ENCODE measurements at regions not wholly inside any gene's neighbourhood (a gene's known extent, or its start where the extent isn't known, plus 50 kb on each side); places are given as distances from the start of the nearest gene placed in this dataset.
"Not testable (repeated sequence)": the region's sequence is repeated elsewhere in the genome, so short reads cannot be mapped to it uniquely, and the experiment has no call there.

DNA sequence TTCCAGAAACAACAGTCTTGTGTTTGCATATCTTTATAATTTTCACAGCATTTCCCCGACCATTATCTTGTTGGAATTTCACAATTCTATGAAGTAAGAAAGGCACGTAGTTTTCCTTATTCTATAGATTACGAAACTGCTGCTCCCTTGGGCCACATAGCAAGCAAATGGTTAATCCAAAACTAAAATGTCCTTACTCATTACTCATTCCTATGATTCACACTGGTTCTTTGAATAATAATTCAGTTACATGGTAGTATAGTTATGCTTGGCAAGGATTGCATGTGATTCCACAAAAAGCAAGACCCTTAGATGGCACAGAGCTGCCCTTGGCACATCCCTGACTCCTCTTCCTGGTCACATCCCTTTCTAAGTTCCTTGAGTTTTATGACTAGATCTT is 51.2 kb downstream of the OR13H1 start:
- no peak for DNase-seq

DNA sequence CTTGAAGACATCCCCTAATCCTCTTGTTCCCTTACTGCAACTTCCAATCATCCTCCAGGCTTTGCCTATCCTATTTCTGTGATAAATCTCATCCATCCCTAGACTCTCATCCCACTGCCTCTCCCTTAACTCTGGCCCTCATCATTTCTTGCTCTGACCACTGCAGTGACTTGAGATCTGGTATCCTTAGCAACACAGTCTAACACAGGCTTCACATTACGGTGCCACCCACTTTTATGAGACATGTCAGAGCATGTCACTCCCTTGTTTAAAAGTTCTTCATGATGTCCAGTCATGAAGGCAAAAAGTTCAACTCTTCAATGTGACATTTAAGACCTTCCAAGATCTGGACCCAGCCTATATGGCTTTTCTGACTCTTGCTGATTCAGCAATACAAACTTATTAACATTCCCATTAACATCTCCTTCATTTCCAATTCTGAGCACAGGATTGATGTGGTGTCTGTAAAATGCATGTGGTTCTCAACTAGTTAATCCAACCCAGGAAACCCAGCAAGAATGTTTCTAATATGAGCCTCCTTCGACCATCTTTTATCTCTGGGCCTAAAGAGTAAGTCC is 64.0 kb downstream of the OR13H1 start:
- DNase-seq, result no peak

DNA sequence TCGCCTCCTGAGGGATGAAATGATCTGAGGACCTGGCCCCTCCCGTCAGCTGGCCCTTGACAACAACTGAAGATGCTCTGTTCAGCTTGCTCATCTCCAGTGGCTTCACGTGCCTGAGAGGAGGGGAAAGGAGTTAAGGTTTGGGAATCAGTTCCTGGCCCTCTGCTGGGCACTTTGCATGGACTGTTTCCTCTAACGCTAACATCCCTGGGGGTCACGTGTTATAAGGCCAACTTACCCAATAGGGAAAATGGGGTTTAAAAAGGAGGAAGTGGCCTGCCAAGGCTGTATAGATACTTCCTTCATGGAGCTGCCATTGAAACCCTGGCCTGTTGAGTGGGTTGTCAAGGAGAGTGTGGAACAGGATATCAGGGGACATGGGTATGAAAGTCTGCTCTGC is 65.6 kb downstream of the OR13H1 start:
- no peak for DNase-seq

DNA sequence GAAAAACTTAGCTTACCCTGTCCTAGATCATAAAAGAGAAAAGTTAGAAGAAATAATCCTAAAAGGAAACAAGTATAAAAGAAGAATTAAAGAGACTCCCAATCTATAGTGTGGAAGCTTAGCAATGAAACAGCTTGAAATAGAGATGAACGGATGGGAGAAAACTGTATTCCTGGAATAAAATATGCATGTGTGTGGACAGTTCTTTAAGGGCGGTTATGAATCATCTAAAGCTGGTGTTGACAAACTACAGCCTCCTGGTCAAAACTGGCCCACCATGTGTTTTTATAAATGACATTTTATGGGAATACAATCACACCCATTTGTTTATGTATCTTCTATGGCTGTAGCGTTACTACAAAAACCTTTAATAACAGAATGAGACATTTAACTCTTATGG is 69.4 kb downstream of the OR13H1 start:
- DNase-seq, result no peak

DNA sequence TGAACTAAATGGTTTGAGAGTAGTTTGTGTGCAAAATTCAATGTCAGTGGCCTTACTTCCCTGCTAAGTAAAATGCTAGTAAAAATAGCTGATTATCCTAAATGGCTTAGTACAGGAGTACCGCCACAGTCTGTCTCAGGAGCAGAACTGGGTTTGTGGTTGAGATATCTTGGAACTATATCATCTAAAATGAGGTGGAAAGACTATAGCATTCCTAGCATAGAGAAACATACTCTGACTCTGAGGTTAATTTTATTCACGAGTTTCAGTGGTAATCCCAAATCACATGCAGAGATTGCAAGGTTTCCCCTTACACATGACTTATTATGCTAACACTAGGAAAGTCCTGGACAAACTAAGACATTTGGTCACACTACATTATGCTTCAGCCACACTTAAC is 70.4 kb downstream of the OR13H1 start:
- no peak for DNase-seq

DNA sequence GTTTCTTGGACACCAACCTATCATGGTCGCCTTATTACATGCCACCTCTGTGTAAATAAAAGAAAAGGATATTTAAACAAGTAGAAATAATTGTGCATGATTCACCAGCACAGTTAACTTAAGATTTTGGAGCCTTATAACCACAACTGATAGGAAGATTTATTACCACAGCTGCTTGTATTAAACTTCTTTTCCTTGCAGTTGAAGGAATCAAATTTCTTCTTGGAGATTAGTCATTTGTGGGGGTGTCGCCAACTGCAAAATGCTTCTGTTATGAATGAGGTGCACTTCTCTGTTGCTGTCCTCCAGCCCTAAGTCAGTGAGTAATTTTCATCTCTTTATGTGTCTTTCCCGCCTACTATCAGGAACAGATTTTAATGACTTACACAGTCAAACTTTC is 73.3 kb downstream of the OR13H1 start:
- no peak for DNase-seq

DNA sequence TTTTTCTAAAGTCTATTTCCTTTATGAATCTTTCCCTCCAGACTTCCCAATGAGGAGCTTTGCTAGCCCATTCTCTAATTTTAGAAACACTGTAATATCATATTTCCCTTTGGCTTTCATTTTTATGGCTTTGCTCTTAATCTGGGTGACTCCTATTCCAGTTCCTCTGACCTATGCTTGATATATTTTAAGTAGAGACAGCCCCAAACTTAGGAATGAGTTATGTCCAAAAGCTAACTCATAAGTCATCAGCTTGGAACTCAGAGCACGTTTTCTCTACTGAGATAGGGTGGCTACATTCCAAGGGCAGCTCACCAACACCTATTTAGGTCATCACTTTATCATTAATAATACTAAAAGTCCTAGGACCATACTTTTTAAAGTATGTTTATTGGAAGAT is 77.8 kb downstream of the OR13H1 start:
- no peak for DNase-seq

DNA sequence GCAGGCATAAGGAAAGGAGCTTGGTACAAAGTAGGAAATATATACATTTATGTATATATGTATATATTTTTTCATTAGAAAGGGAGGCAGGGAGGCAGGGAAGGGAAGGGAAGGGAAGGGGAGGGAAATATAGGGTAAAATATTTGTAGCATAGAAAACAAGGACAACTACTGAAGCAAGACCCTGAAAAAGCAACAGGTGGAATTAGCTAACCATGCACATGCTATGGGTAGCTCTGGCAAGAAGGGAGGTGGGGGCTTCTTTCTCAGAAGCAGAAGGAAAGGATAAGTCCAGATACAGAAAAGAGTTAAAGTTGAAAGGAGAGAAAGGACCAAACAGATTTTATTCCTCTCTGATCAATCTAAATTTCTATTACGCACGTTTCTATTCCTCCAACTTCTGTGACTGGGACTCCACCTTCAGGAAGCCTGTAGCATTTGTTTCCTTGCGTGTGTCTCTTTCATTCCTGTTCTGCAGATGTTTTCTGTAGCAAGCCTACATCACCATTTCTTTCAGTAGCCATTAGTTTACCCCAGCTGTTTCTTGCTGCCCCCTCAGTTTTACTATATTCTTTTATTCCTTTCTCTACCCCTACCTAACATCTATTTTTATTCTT is 82.9 kb downstream of the OR13H1 start:
- no peak for DNase-seq

DNA sequence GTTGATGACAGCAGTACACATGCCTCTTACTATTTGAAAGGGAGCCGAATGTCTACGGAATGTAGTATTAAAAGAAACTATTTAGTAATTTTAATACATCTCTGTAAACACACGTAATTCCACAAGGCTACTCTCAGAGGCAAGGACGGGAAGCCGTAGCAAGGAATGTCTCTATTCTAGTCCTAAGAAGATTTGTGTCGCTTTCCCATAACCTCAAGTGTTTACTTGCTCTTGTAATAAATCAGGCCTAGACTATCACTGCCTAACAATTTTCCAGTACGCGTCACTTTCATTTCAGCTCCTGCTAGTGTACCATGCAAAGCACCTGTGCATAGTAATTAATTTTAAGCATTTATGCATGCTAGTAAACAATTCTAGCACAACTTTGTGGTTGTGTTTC is 86.7 kb downstream of the OR13H1 start:
- no peak for DNase-seq

DNA sequence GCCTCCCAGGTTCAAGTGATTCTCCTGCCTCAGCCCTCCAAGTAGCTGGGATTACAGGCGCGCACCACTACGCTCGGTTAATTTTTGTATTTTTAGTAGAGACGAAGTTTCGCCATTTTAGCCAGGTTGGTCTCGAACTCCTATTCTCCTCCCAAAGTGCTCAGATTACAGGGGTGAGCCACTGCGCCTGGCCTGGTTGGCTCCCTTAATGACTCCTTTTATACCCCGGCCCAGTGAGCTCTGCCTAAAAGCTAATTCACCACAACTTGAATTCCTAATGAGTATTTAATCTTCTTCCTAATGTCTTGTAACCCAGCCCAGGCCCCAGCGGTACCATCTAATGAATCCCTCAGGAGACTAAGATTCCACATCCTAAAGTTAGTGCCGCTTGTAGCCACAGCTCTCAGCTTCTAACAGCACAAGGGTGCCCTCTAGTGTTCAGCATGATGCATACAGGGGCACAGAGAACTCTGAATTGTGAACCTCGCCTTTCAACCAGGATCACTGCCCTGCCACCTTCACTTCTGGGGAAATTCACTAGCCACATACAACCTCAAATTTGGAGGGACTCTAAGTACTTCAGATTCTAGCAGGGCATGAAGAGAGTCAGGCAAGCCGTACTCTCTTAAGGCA is 89.5 kb downstream of the OR13H1 start:
- no peak for DNase-seq

DNA sequence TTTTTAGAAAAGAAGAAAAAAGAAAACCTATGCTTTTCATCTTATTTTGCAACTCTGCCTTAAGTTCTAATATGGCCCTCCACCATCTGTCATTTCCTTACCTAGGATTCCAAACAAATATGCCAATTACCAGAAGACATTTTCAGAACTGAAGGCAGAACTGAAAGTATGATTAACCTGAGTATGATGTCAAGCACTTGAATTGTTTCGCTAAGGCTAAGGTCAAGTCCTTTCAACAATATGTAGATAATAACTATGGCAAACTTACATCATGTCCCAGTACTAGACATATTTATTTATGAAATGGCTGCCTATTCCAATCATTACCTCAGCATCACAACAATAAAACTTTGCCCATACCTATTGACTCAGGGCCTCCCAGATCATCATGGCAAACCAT is 91.0 kb downstream of the OR13H1 start:
- no peak for DNase-seq

DNA sequence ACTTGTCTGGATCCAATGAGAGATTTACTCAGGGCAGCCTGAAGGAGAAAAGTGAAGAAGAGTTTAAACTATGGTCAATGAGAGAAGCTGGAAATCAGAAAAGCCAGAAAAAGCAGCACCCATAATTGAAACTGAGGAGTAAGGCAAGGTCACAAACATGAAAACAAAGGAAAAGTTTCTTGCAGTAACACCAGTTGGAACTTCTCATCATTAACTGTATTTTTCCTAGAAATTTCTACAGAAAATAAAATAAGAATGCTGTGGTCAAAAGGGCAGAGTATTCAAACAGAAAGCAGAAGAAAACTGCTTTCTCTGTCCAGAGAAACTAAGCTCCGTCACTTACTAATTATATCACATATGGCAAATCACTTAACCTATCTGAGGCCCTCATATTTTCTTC is 102.2 kb downstream of the OR13H1 start:
- DNase-seq, result no peak

DNA sequence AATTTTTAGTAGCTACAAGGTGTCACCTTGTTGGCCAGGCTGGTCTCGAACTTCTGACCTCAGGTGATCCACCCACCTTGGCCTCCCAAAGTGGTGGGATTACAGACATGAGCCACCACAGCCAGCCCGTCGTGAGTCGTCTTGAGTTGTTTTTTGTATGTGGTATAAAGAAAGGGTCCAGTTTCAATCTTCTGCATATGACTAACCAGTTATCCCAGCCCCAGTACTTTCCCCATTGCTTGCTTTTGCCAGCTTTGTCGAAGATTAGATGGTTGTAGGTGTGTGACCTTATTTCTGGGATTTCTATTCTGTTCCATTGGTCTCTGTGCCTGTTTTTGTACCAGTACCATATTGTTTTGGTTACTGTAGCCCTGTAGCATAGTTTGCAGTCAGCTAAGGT is 105.9 kb downstream of the OR13H1 start:
- no peak for DNase-seq

DNA sequence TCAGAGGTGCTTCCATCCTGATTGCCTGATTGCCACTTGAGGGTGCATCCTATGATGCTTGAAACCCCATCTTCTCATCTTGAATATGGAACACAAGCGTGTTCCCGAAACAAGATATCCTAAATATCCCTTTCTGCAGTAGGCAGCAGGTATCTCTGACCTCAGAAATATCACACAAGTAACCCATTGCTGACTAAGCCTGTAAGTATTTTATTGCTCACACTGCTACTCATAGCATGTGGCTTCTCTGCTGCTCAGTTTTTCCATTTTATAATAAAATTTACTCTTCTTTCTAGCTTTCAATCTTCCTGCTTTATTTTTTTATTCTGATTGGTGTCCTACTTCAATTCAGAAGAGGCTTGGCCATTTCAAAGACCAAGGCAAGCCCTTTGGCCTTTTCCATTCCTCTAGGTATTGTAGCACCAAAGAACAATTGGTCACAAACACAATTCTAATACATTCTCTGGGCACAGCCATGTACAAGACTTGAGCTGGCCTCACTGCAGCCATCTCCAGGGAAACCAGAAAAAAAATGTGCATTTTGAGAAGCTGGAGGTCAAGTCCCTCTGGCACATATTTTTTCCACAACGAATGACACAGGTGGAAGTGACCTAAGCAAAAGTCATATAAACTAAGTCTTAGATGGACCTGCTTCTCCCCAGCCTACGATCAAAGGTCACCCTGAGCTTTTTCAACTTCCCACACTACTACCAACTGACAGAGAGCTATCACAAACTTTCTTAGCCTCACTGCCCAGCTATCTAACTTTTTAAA is 107.0 kb downstream of the OR13H1 start:
- DNase-seq, result no peak

DNA sequence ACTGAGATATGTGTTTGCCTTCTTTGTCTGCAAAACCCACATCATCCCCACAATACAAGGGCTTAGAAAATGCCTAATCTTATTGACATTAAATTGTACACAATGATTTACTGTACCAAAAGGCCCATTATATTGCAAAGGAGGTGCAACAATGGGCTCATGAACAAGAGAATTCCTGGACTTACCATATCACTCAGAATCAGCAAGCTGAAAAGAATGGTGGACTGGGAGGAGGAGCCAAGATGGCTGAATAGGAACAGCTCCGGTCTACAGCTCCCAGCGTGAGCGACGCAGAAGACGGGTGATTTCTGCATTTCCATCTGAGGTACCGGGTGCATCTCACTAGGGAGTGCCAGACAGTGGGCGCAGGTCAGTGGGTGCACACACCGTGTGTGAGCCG is 119.9 kb downstream of the OR13H1 start:
- DNase-seq, result not testable (repeated sequence)

DNA sequence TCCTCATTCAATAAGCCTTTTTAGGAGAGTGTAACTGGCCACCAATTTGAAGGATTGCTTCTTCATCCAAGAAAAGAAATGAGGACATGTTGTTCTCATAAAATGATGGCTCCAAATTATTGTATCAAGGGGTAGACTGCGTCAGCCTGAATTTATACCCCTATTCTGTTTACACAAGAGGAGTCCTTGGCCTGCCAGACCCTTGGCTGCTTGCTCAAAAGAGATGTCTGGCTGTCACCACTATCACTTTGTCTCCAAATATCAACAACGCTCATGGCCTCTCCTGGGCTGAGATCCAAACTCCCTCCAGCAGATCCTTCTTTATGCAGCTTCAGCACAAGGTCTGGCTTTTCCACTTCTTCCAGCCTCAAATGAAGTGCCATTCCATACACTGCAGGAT is 127.9 kb downstream of the OR13H1 start:
- no peak for DNase-seq

DNA sequence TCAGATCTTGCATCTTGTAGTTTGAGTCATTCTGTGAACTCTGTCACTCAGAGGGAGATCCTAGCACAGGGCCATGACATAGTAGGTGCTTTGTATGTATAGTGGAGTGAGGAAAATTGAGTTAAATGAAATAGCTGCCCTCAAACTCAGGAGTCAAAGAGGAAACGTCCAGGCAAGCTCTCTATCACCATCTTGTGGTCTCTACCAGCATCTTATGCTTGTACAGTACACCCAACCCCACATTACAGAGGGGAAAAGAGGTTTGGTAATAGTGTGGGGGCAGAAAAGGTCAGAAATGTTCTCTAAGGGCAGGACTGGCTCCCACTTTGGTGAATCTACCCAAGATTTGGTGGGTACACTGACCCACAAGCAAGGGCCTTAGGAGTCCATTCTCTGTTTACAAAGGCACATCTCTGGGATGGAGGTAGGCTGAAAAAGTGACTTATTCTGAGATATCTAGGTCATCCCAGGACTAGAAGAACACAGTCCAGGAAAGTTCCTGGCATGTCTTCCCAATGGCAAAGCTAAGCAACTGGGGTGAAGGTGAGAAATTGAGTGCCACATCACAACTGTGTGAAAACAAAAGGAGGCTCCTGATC is 131.8 kb downstream of the OR13H1 start:
- no peak for DNase-seq

DNA sequence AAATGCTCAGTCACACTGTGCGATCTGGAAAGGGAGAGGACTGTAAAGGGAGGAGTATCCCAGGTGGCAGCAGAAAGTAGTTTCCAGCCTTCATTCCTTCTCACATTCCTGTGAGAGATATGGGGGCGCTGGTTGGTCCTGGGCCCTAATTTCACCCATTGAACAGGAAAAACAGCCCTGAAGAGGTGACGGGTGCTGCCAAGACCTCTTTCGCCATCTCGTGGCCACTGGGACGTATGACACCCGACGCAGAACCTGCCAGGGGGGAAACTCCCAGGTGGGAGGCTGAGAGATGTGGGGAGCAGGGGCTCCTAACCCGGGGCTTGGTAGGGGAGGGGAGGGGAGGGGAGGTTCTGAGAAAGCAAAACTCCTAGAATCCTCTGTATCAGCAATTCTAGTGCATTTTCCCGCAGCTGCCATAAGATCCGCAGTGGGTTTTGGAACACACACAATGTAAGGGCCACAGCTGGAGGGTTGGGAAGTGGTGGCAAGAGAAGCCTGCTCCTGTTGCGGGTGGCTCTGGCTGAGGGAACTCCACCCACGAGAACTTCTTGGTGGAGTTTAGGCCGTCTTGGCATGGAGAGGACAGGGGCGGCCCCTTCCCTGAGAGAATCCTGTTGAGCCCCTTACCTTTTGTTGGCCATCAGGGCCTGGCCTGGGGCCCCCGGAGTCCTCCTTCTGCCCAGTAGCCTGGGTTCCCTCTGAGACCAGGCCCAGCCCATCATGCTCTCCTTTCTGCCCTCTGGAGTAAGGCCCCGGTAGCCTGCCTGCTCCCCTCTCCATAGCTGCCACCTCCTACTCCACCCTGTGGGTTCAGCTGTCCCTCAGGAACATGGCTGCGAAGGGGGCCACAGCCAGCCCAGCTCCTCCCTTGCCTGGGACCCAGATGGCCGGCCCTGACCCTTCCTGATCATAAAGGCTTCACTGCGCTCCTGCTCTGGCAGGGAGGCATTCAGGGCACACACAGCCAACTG is 134.1 kb downstream of the OR13H1 start:
- DNase-seq, result no peak

DNA sequence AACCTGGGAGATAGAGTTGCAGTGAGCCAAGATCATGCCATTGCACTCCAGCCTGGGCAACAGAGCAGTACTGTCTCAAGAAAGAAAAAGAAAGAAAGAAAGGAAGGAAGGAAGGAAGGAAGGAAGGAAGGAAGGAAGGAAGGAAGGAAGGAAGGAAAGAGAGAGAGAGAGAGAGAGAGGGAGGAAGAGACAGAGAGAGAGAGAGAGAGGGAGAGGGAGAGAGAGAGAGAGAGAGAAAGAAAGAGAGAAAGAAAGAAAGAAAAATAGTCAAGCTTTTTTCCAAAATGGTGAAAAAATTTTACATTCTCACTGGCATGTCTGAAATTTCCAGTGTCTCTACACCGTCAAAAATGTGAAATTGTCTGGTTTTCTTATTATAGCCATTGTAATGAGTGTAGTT is 138.9 kb downstream of the OR13H1 start:
- not testable (repeated sequence) for DNase-seq

DNA sequence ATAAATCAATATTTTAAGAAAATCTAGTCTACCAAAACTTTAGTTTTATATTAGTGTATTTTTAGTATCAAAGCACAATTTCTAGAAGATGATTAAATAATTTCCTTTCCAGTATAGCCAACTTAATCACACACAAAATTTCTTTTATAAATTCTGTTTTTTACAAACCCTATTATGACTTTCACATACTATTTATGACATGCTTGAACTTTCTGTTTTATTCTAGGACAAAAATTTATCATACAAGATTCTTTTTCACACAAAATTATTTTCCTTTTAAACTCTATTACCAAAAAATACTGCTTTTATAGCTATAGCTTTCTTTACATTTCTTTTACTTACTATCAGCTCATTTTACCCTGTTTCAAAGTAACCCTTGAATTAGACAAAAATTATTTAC is 149.5 kb downstream of the OR13H1 start:
- DNase-seq, result no peak

DNA sequence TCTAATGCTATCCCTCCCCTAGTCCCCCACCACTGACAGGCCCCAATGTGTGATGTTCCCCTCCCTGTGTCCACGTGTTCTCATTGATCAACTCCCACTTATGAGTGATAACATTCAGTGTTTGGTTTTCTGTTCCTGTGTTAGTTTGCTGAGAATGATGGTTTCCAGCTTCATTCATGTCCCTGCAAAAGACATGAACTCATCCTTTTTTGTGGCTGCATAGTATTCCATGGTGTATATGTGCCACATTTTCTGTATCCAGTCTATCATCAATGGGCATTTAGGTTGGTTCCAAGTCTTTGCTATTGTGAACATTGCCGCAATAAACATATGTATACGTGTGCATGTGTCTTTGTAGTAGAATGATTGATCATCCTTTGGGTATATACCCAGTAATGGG is 153.1 kb downstream of the OR13H1 start:
- DNase-seq, result not testable (repeated sequence)

DNA sequence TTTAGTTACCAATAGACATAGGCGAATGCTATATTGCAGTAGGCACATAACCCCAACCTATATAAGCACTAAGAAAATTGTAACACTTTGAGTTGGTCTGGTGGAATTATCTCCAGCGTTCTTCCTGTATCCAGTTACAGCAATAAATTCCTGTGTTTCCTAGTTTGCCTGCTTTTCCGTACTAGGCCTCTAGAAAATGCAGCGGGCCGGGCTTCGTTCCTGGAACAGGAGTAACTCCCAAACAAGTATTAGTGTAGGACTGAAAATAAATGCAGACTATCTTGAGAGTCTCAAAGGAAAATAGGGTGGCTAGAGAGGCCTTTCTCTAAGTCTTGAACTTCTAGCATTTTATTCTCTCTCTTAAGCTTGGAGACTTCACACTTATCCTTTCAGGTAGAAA is 159.8 kb downstream of the OR13H1 start:
- no peak for DNase-seq
